Fibroblast of villous mesenchyme (primary cell): ENCODE measurements at regions not wholly inside any gene's neighbourhood (a gene's known extent, or its start where the extent isn't known, plus 50 kb on each side); places are given as distances from the start of the nearest gene placed in this dataset.

ENCODE experiments used
- DNase-seq: peaks from one replicate; pipeline ENCODE4 v3.0.0-alpha.2; 2010; ENCODE audit warnings: low read depth
- H3K4me3 ChIP-seq: 2 replicates; pipeline ENCODE4 v1.5.1; 2011; ENCODE audit warnings: low read depth, mild to moderate bottlenecking, low read length
- CTCF ChIP-seq: IDR thresholded peaks from 2 replicates; pipeline ENCODE4 v1.5.1; 2012; ENCODE audit warnings: low read depth, mild to moderate bottlenecking, low read length; ENCODE audit not compliant: insufficient read depth

DNA sequence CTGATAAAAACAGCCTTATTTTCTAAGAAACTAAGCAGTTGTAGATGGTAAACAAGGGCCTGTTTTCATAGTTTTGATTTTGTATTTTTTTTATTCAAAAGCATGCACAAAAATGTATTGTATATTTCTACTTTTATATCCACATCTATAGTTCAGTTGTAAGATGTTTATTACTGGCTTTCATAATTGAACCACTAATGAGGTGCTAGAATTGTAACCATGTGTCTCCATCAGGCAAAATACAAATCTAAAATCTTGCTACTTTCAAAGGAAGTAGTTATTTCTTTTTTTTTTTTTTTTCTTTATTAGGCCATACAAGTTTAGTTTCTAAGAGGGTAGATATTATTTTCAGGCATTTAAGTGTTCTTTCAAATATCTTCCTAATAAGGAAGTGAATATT is 1755.0 kb downstream of the MAT2B start:
- H3K4me3 ChIP-seq = no peak overlapping the region
- no peak for DNase-seq
- TF ChIP-seq CTCF = no peak

GRCh38 chr5:165263536-165263935 is 1758.1 kb downstream of the MAT2B start:
- no peak for TF ChIP-seq CTCF
- H3K4me3 ChIP-seq = no peak overlapping the region
- DNase-seq = no peak

- H3K4me3 ChIP-seq = no peak overlapping the region
- no peak for TF ChIP-seq CTCF
- DNase-seq = no peak
These were observed 1761.5 kb downstream of the MAT2B start for GRCh38 chr5:165266939-165267338.

DNA sequence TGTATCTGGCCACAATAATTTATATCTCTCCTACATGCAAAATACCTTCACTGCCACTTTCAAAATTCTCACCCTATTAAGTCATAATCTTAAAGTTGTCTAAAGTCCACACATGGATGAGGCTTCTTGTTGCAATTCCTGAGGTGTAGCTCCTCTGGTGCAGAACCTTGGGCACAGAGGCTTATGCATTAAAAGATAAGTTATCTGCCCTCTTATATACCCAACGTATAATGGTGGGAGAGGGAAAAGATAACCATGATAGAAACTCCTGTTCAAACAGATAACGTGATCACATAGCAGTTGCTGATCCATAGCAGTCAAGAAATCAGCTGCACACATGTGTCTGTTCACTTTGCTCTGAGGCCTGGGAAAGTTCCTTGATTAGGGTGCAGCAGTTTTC is 1767.0 kb downstream of the MAT2B start:
- TF ChIP-seq CTCF = no peak
- DNase-seq = no peak
- no peak overlapping the region for H3K4me3 ChIP-seq

- TF ChIP-seq CTCF = no peak
These were observed 1772.2 kb downstream of the MAT2B start for GRCh38 chr5:165277661-165278060.

DNA sequence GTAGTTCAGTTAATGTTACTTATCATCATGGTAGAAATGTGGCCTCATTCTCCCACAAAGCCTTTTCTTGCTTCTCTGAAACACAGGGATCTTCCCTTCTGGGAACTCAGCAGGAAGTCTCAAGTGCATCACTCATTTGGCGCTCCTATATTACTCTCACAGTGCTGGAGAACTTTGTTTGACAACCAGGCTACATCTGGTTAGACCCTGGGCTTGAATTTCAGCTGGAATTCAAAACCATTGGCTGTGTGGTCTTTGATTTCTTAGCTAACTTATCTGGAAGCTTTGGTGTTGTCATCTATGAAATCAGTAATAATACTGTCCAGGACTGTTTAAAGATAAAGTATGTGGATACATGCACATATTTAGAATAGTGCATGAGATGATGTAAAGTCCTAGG is 1777.1 kb downstream of the MAT2B start:
- H3K4me3 ChIP-seq = no peak overlapping the region
- no peak for TF ChIP-seq CTCF
- no peak for DNase-seq

More at GRCh38 chr5:165277661-165278060, 1772.2 kb downstream of the MAT2B start:
- H3K4me3 ChIP-seq = no peak overlapping the region
- no peak for DNase-seq

DNA sequence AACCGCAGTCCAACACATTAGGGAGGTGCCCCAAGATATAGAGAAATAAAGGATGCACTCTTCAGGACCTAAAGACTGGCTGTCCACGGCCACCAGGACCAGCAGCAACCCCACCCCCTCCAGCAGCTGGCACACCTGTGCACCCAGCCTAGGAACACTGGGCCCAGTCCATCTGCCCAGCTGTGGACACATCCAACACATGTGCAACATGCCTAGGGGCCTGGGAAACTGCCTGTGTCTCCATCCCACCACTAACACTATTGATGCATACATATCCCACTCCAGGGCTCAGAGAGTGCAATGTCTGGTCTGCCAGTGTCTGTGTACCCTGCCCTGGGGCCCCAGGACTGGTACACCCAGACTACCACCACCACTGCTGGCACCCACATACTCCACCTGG is 1781.3 kb downstream of the MAT2B start:
- no peak for DNase-seq
- no peak for TF ChIP-seq CTCF
- no peak overlapping the region for H3K4me3 ChIP-seq
